ENCODE measurements at regions not wholly inside any gene's neighbourhood (a gene's known extent, or its start where the extent isn't known, plus 50 kb on each side); places are given as distances from the start of the nearest gene placed in this dataset.

DNA sequence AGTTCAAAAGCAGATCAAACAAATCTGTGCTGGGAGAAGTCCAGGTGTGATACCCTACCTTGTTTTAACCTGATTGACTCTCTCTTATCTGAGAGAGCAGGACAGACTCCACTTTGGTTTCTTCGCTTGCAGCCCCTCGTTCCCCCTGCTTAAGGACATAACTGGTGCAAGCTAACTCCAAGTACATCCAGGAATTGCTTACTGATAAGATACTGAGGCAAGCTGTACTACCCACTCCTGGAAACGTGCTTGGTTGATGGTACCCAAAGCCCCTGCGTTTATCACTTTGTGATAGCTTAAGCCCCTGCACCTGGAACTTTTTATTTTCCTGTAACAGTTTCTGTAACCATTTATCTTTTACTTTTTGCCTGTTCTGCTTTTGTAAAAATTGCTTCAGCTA, 157.0 kb upstream of the OLIG3 start:
- Histone ChIP-seq H3K9me2 (replicated peaks; ENCODE audit: low read length) (no peaks in the 10 kb centered on the region), H3K79me2 (ENCODE audit: low read length) (no peaks in the 10 kb centered on the region), H3K4me1 (ENCODE audit: insufficient read depth, low read length) (peaks cover 5% of the 10 kb centered on the region; the same call in 1 of the 2 replicates), H3K4me2 (ENCODE audit: low read length) (no peak overlapping the region), H3K27ac (ENCODE audit: low read length) (no peak overlapping the region), H2AFZ (ENCODE audit: low read length) (no peak overlapping the region), H3K4me3 (ENCODE audit: low read length) (no peak overlapping the region), H3F3A (ENCODE audit: low read length, unreplicated experiment) (no peaks in the 10 kb centered on the region), H3K27me3 (ENCODE audit: low read length) (no peaks in the 10 kb centered on the region), H3K9me3 (ENCODE audit: low read length) (0 out of 2 replicates have a peak, but pooled peaks cover 11% of the 10 kb centered on the region), H3K9ac (ENCODE audit: low read length) (no peak overlapping the region), H3K36me3 (ENCODE audit: low read depth, low read length) (no peaks in the 10 kb centered on the region; the same call in 1 of the 2 replicates), H4K20me1 (ENCODE audit: low read length) (no peaks in the 10 kb centered on the region)
- POLR2A ChIA-PET (ENCODE audit: unreplicated experiment), result no interaction called here
- TF ChIP-seq EZH2phosphoT487 (IDR thresholded peaks at IDR 0.05; ENCODE audit: borderline replicate concordance, low read length) (no peak), EZH2 (IDR thresholded peaks at IDR 0.05; ENCODE audit: low read length, unreplicated experiment) (no peak)
- TF ChIP-seq, protein P1, sequence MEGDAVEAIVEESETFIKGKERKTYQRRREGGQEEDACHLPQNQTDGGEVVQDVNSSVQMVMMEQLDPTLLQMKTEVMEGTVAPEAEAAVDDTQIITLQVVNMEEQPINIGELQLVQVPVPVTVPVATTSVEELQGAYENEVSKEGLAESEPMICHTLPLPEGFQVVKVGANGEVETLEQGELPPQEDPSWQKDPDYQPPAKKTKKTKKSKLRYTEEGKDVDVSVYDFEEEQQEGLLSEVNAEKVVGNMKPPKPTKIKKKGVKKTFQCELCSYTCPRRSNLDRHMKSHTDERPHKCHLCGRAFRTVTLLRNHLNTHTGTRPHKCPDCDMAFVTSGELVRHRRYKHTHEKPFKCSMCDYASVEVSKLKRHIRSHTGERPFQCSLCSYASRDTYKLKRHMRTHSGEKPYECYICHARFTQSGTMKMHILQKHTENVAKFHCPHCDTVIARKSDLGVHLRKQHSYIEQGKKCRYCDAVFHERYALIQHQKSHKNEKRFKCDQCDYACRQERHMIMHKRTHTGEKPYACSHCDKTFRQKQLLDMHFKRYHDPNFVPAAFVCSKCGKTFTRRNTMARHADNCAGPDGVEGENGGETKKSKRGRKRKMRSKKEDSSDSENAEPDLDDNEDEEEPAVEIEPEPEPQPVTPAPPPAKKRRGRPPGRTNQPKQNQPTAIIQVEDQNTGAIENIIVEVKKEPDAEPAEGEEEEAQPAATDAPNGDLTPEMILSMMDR (conservative IDR thresholded peaks at IDR 0.05; ENCODE audit: low read depth, low read length), result no peak
- CTCF ChIA-PET, result no interaction called here
- BruUV-seq (replicated peaks), result no TSS peak
- ATAC-seq (no peak), DNase-seq (no peak)
- intact Hi-C loops (cut with micrococcal nuclease), result no loop called here

DNA sequence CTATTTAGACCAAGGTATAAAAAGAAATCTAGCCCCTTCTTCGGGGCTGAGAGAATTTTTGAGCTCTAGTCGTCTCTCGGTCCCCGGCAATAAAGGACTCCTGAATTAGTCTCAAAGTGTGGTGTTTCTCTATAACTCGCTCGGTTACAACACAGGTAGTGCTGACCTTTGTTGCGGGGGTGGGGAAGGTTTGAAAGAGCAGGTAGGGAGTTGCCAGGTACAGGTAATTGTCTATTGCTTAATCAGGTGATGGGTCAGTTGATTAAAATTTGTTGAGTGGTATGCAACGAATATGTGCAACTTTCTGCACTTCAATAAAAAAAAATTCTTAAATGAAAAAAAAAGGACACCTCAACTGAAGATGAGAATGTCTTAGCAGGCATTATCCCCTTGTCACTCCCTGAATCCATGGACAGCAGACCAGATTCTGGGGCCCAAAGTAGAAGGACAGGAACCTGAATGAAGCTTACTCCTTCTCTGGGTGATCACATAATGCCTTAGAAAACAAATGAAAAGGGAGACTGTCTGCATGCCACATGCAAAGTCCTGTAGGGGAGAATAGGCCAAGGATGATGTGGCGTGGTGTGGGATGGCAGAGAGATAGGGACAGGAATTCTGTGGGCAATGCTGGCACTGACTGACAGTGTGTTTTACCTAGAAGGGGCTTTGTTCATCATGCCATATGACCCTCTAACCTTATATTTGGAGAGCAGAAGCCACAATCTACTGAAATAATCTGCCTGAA, 157.6 kb upstream of the OLIG3 start:
- H3K27ac ChIP-seq (ENCODE audit: low read length), result no peak overlapping the region
- no peaks in the 10 kb centered on the region for H4K20me1 ChIP-seq (ENCODE audit: low read length)
- DNase-seq, result no peak
- no peak overlapping the region for H3K4me2 ChIP-seq (ENCODE audit: low read length)
- TF ChIP-seq EZH2phosphoT487 (IDR thresholded peaks at IDR 0.05; ENCODE audit: borderline replicate concordance, low read length) (no peak), EZH2 (IDR thresholded peaks at IDR 0.05; ENCODE audit: low read length, unreplicated experiment) (no peak)
- TF ChIP-seq, protein P1 (conservative IDR thresholded peaks at IDR 0.05; ENCODE audit: low read depth, low read length), result no peak
- intact Hi-C loops (cut with micrococcal nuclease), result no loop called here
- CTCF ChIA-PET, result no interaction called here
- no peak overlapping the region for H2AFZ ChIP-seq (ENCODE audit: low read length)
- H3K9me3 ChIP-seq (ENCODE audit: low read length), result 0 out of 2 replicates have a peak, but pooled peaks cover 11% of the 10 kb centered on the region
- no TSS peak for BruUV-seq (replicated peaks)
- H3K27me3 ChIP-seq (ENCODE audit: low read length), result no peaks in the 10 kb centered on the region
- H3K4me1 ChIP-seq (ENCODE audit: insufficient read depth, low read length), result peaks cover 5% of the 10 kb centered on the region; the same call in 1 of the 2 replicates
- ATAC-seq, result no peak
- H3K4me3 ChIP-seq (ENCODE audit: low read length), result no peak overlapping the region
- no peaks in the 10 kb centered on the region for H3F3A ChIP-seq (ENCODE audit: low read length, unreplicated experiment)
- POLR2A ChIA-PET (ENCODE audit: unreplicated experiment), result no interaction called here
- no peaks in the 10 kb centered on the region for H3K79me2 ChIP-seq (ENCODE audit: low read length)
- H3K36me3 ChIP-seq (ENCODE audit: low read depth, low read length), result no peaks in the 10 kb centered on the region; the same call in 1 of the 2 replicates
- no peak overlapping the region for H3K9ac ChIP-seq (ENCODE audit: low read length)
- H3K9me2 ChIP-seq (replicated peaks; ENCODE audit: low read length), result no peaks in the 10 kb centered on the region

All from PC-3 (cell line).